22Rv1 (cell line): ENCODE measurements at regions not wholly inside any gene's neighbourhood (a gene's known extent, or its start where the extent isn't known, plus 50 kb on each side); places are given as distances from the start of the nearest gene placed in this dataset.

Experiments
- CTCF ChIP-seq: fragments of 450-650 bp; IDR thresholded peaks from 2 replicates; pipeline ENCODE4 v1.5.1; 2017; ENCODE audit warnings: mild to moderate bottlenecking
- ZFX ChIP-seq: fragments of 450-650 bp; IDR thresholded peaks from 2 replicates; pipeline ENCODE4 v1.6.1; 2017; ENCODE audit warnings: antibody characterized with exemption, borderline replicate concordance

- TF ChIP-seq CTCF (no peak), ZFX (no peak)
These were observed 130.2 kb upstream of the SV2C start for GRCh38 chr5:75952963-75953362.
